Endodermal cell (in vitro differentiated cells): ENCODE measurements at regions not wholly inside any gene's neighbourhood (a gene's known extent, or its start where the extent isn't known, plus 50 kb on each side); places are given as distances from the start of the nearest gene placed in this dataset.

Experiments used
- DNase-seq: peaks from one replicate; pipeline ENCODE4 v3.0.0-alpha.2; 2017
- H3K27ac ChIP-seq: 2 replicates; pipeline ENCODE4 v1.5.1; 2013; ENCODE audit warnings: mild to moderate bottlenecking, low read depth, low read length, moderate library complexity
- H3K27me3 ChIP-seq: 2 replicates; pipeline ENCODE4 v1.6.1; 2013; ENCODE audit warnings: mild to moderate bottlenecking, low read length, moderate library complexity; ENCODE audit not compliant: insufficient read depth, control insufficient read depth, poor library complexity, severe bottlenecking
- H3K36me3 ChIP-seq: 2 replicates; pipeline ENCODE4 v1.7.0; 2013; ENCODE audit warnings: mild to moderate bottlenecking, low read length, moderate library complexity; ENCODE audit not compliant: control insufficient read depth, insufficient read depth
- H3K4me1 ChIP-seq: one replicate; pipeline ENCODE4 v1.7.0; 2013; ENCODE audit warnings: low read length; ENCODE audit not compliant: control insufficient read depth, insufficient read depth
- H3K4me3 ChIP-seq: 2 replicates; pipeline ENCODE4 v1.5.1; 2013; ENCODE audit warnings: mild to moderate bottlenecking, low read length, moderate library complexity
- H3K9ac ChIP-seq: 2 replicates; pipeline ENCODE4 v1.6.1; 2013; ENCODE audit warnings: mild to moderate bottlenecking, low read length, moderate library complexity; ENCODE audit not compliant: poor library complexity, severe bottlenecking; ENCODE audit errors: extremely low read depth
- H3K9me3 ChIP-seq: 2 replicates; pipeline ENCODE4 v1.6.1; 2013; ENCODE audit warnings: mild to moderate bottlenecking, low read length, moderate library complexity; ENCODE audit not compliant: control insufficient read depth
- H3K27ac Mint-ChIP-seq: 2 replicates; pipeline ENCODE4 v1.8.0; 2020; ENCODE audit warnings: mixed read lengths
- H3K27me3 Mint-ChIP-seq: 2 replicates; pipeline ENCODE4 v1.8.0; 2021; ENCODE audit warnings: mild to moderate bottlenecking, mixed read lengths; ENCODE audit not compliant: insufficient read depth
- H3K36me3 Mint-ChIP-seq: 2 replicates; pipeline ENCODE4 v1.8.0; 2020; ENCODE audit warnings: low read depth, mixed read lengths
- H3K4me1 Mint-ChIP-seq: 2 replicates; pipeline ENCODE4 v1.8.0; 2020; ENCODE audit warnings: mixed read lengths
- H3K4me3 Mint-ChIP-seq: 2 replicates; pipeline ENCODE4 v1.8.0; 2020; ENCODE audit warnings: mild to moderate bottlenecking, moderate library complexity, mixed read lengths
- H3K9me3 Mint-ChIP-seq: 2 replicates; pipeline ENCODE4 v1.8.0; 2020; ENCODE audit warnings: mild to moderate bottlenecking, mixed read lengths
- WGBS, 2 experiments: methylation state at CpG; one replicate each; pipeline versions ENCODE4 v1.1.5 to v1.1.7; 2013; ENCODE audit warnings: missing lambda C conversion rate in 2 of 2, mixed read lengths in 1 of 2; ENCODE audit not compliant: insufficient coverage in 1 of 2, insufficient read length in 1 of 2; 5-methylcytosine and 5-hydroxymethylcytosine counted together
- TF ChIP-seq, protein P1 (sequence below): fragments of 200-600 bp; sonication (generic); conservative IDR thresholded peaks from 2 replicates; pipeline ENCODE4 v1.5.0; 2021; ENCODE audit warnings: antibody characterized with exemption, mild to moderate bottlenecking

DNA sequence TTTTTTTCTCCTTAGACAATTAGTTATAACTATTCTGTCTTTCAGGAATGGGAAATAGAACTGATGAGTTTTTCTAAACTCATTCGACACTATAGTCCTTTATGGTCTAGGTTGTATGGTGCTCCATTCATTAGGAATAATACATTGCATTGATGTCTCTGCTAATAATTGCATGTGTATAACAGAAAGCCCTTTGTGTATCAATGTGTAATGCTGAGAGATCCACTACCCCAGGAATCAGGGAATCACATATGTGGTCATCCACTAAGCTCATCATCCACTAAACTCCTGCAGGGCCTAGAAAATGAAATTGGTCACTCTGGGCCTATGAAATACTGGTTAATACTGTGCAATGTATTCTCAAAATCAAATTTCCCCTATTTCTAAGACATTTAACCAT, 242.0 kb upstream of the CDH18 start:
- Mint-ChIP-seq H3K4me1 (peaks cover 7% of the 10 kb centered on the region), H3K4me3 (no peak overlapping the region), H3K9me3 (no peaks in the 10 kb centered on the region), H3K27ac (no peak overlapping the region), H3K27me3 (no peaks in the 10 kb centered on the region), H3K36me3 (no peaks in the 10 kb centered on the region)
- no peaks in the 10 kb centered on the region for H3K36me3 ChIP-seq
- no peak for DNase-seq
- no peaks in the 10 kb centered on the region for H3K27me3 ChIP-seq
- no peak overlapping the region for H3K4me3 ChIP-seq
- H3K27ac ChIP-seq = no peak overlapping the region
- 88% methylated on average over 1 of the region's 1 CpG; no CpG with 5 or more reads in 1 of the 2 experiments for WGBS, 2 experiments
- no peaks in the 10 kb centered on the region for H3K4me1 ChIP-seq
- no peak overlapping the region for H3K9ac ChIP-seq
- TF ChIP-seq, protein P1, sequence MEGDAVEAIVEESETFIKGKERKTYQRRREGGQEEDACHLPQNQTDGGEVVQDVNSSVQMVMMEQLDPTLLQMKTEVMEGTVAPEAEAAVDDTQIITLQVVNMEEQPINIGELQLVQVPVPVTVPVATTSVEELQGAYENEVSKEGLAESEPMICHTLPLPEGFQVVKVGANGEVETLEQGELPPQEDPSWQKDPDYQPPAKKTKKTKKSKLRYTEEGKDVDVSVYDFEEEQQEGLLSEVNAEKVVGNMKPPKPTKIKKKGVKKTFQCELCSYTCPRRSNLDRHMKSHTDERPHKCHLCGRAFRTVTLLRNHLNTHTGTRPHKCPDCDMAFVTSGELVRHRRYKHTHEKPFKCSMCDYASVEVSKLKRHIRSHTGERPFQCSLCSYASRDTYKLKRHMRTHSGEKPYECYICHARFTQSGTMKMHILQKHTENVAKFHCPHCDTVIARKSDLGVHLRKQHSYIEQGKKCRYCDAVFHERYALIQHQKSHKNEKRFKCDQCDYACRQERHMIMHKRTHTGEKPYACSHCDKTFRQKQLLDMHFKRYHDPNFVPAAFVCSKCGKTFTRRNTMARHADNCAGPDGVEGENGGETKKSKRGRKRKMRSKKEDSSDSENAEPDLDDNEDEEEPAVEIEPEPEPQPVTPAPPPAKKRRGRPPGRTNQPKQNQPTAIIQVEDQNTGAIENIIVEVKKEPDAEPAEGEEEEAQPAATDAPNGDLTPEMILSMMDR = no peak
- no peaks in the 10 kb centered on the region for H3K9me3 ChIP-seq

- H3K36me3 ChIP-seq = no peaks in the 10 kb centered on the region
- H3K27me3 Mint-ChIP-seq = no peaks in the 10 kb centered on the region
- no peaks in the 10 kb centered on the region for H3K9me3 ChIP-seq
- TF ChIP-seq, protein P1 = no peak
- DNase-seq = no peak
- H3K27ac Mint-ChIP-seq = no peak overlapping the region
- H3K4me1 Mint-ChIP-seq = peaks cover 7% of the 10 kb centered on the region
- H3K27me3 ChIP-seq = no peaks in the 10 kb centered on the region
- no peaks in the 10 kb centered on the region for H3K36me3 Mint-ChIP-seq
- no peak overlapping the region for H3K27ac ChIP-seq
- H3K9ac ChIP-seq = no peak overlapping the region
- 83% methylated on average over 2 of the region's 2 CpGs; no CpG with 5 or more reads in 1 of the 2 experiments for WGBS, 2 experiments
- H3K9me3 Mint-ChIP-seq = no peaks in the 10 kb centered on the region
- no peak overlapping the region for H3K4me3 ChIP-seq
- no peak overlapping the region for H3K4me3 Mint-ChIP-seq
- H3K4me1 ChIP-seq = no peaks in the 10 kb centered on the region
Observed at GRCh38 chr5:20229303-20230005, 241.5 kb upstream of the CDH18 start.

- Mint-ChIP-seq H3K9me3 (no peaks in the 10 kb centered on the region), H3K4me1 (peaks cover 7% of the 10 kb centered on the region), H3K27ac (no peak overlapping the region), H3K4me3 (no peak overlapping the region), H3K36me3 (no peaks in the 10 kb centered on the region), H3K27me3 (no peaks in the 10 kb centered on the region)
- no peak overlapping the region for H3K27ac ChIP-seq
- H3K4me1 ChIP-seq = no peaks in the 10 kb centered on the region
- no peak overlapping the region for H3K9ac ChIP-seq
- no peaks in the 10 kb centered on the region for H3K9me3 ChIP-seq
- H3K36me3 ChIP-seq = no peaks in the 10 kb centered on the region
- no peak overlapping the region for H3K4me3 ChIP-seq
- TF ChIP-seq, protein P1 = no peak
- no peak for DNase-seq
- WGBS, 2 experiments = 90 to 100% methylated on average over 2 of the region's 2 CpGs
- no peaks in the 10 kb centered on the region for H3K27me3 ChIP-seq
Observed at GRCh38 chr5:20224966-20225365, 237.0 kb upstream of the CDH18 start.
